Progenitor cell of endocrine pancreas (in vitro differentiated cells): ENCODE measurements at regions not wholly inside any gene's neighbourhood (a gene's known extent, or its start where the extent isn't known, plus 50 kb on each side); places are given as distances from the start of the nearest gene placed in this dataset.

Source experiments
- DNase-seq: peaks from one replicate; pipeline ENCODE4 v3.0.0; 2021; ENCODE audit warnings: low spot score; ENCODE audit not compliant: unreplicated experiment
- H3K27ac Mint-ChIP-seq: 2 replicates; pipeline ENCODE4 v1.8.0; 2021; ENCODE audit warnings: mild to moderate bottlenecking, moderate library complexity, mixed read lengths
- H3K27me3 Mint-ChIP-seq: 2 replicates; pipeline ENCODE4 v1.8.0; 2021; ENCODE audit warnings: mixed read lengths
- H3K36me3 Mint-ChIP-seq: 2 replicates; pipeline ENCODE4 v1.8.0; 2022; ENCODE audit warnings: mixed read lengths; ENCODE audit not compliant: insufficient read depth
- H3K4me1 Mint-ChIP-seq: 2 replicates; pipeline ENCODE4 v1.8.0; 2021; ENCODE audit warnings: low read depth, mixed read lengths
- H3K4me3 Mint-ChIP-seq: 2 replicates; pipeline ENCODE4 v1.8.0; 2021; ENCODE audit warnings: low read depth, mild to moderate bottlenecking, moderate library complexity, mixed read lengths
- H3K9me3 Mint-ChIP-seq: 2 replicates; pipeline ENCODE4 v1.8.0; 2021; ENCODE audit warnings: low read depth, mixed read lengths
- CTCF ChIP-seq: fragments of 200-600 bp; sonication (generic); IDR thresholded peaks from one replicate; pipeline ENCODE4 v1.5.0; 2021; ENCODE audit warnings: antibody characterized with exemption, mild to moderate bottlenecking; ENCODE audit not compliant: unreplicated experiment

DNA sequence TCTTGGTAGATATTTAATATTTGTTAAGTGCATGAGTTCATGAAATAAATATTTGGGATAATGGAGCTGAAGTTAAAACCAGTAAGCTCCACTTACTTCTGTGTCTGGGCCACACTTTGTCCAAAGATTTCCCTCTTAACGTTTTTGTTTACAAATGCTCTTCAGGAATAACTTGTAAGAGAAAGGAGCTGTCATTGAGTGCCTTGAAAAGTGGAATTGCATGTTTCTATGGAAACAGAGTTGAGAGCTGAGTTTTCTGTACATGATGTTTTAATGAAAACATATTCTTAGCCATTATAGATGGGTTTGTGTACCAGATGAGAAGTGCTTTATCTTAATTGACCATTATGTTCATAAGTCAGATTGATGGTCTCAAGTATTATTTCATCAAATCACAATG is 1045.4 kb upstream of the EEF2KMT start:
- H3K4me3 Mint-ChIP-seq, result no peak overlapping the region
- H3K4me1 Mint-ChIP-seq, result peaks cover 1% of the 10 kb centered on the region
- H3K27me3 Mint-ChIP-seq, result peaks cover 20% of the 10 kb centered on the region
- no peaks in the 10 kb centered on the region for H3K9me3 Mint-ChIP-seq
- no peak overlapping the region for H3K27ac Mint-ChIP-seq
- DNase-seq, result no peak
- TF ChIP-seq CTCF, result no peak
- no peaks in the 10 kb centered on the region for H3K36me3 Mint-ChIP-seq

DNA sequence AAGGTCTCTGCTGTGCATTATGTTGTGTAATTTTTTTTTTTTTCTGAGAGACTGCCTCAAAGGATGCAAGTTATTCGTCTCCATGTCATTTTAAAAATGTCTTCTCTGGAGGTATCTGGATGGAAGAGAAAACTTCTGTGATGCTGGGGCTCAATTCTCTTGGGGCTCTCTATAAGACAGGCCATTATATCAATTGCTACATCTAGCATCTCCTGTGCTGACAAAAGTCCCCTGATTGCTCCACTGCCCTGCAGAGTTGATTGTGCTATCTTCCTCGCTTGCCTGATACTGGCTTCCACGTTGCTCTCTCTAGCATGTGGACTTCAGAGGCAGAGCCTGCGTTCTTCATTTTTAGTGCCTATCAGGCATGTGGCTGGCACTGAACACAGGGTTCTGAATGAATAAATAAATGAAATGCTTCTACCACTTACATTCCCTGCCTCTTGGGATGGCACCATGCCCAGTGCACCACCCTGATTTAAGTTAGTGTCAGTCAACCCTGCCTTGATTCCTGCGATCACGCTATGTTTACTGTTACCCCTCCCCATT is 1035.5 kb upstream of the EEF2KMT start:
- Mint-ChIP-seq H3K27me3 (peaks cover 14% of the 10 kb centered on the region), H3K9me3 (no peaks in the 10 kb centered on the region), H3K4me3 (no peak overlapping the region), H3K4me1 (no peaks in the 10 kb centered on the region), H3K27ac (no peak overlapping the region), H3K36me3 (no peaks in the 10 kb centered on the region)
- DNase-seq, result no peak
- TF ChIP-seq CTCF, result no peak

- H3K4me1 Mint-ChIP-seq, result no peaks in the 10 kb centered on the region
- TF ChIP-seq CTCF, result no peak
- no peaks in the 10 kb centered on the region for H3K36me3 Mint-ChIP-seq
- DNase-seq, result no peak
- no peak overlapping the region for H3K27ac Mint-ChIP-seq
- H3K27me3 Mint-ChIP-seq, result peaks cover 14% of the 10 kb centered on the region
- no peaks in the 10 kb centered on the region for H3K9me3 Mint-ChIP-seq
- H3K4me3 Mint-ChIP-seq, result no peak overlapping the region
These were observed 1034.5 kb upstream of the EEF2KMT start for GRCh38 chr16:6132121-6132520.

- H3K27ac Mint-ChIP-seq, result no peak overlapping the region
- no peak overlapping the region for H3K4me3 Mint-ChIP-seq
- H3K9me3 Mint-ChIP-seq, result peaks cover 3% of the 10 kb centered on the region
- peaks cover 14% of the 10 kb centered on the region for H3K27me3 Mint-ChIP-seq
- no peak for DNase-seq
- no peaks in the 10 kb centered on the region for H3K4me1 Mint-ChIP-seq
- H3K36me3 Mint-ChIP-seq, result no peaks in the 10 kb centered on the region
- no peak for TF ChIP-seq CTCF
These were observed 1034.0 kb upstream of the EEF2KMT start for GRCh38 chr16:6131526-6132050.

DNA sequence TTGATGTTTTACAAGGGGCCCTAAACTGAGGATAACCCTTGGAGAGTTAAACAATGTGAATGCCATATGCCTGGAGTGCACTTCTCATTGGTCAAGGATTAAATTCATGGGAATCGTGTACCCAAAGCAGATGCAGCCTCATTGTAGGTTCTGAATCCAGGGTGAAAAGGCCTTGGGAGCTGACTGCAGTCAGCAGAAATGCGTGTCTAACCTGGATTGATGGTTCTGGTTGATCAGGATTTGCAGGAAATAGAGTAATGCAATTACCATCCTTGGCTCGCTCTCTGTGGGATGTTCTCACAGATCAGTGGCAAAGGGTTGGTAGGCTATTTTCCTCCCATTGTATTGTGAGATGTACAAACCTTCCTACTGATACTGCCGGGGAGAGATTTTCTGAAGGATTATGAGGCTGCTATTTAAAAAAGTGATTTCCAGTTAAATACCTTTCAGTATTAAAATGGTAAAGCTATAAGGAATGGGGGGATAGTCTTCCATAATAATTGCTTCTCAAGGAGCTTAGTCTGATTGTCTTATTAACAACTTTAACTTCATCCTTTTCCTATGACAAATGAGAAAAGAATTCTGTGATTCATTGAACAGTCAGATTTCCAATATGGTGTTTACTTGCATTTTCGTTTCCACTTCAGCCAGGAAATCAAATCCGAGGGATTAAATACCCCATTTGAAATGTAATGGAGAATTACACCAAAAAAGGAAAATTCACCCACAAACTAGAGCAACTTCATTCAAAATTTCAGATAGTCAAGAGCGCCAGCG is 1028.1 kb upstream of the EEF2KMT start:
- H3K4me3 Mint-ChIP-seq, result no peak overlapping the region
- peaks cover 3% of the 10 kb centered on the region for H3K9me3 Mint-ChIP-seq
- no peak for DNase-seq
- no peak overlapping the region for H3K27ac Mint-ChIP-seq
- no peaks in the 10 kb centered on the region for H3K4me1 Mint-ChIP-seq
- no peak for TF ChIP-seq CTCF
- H3K36me3 Mint-ChIP-seq, result no peaks in the 10 kb centered on the region
- no peaks in the 10 kb centered on the region for H3K27me3 Mint-ChIP-seq
